A172 (cell line): ENCODE measurements at regions not wholly inside any gene's neighbourhood (a gene's known extent, or its start where the extent isn't known, plus 50 kb on each side); places are given as distances from the start of the nearest gene placed in this dataset.
A peak's percentile ranks its signal among the peaks of the same experiment; 100 is the strongest.
"Not testable (repeated sequence)": the region's sequence is repeated elsewhere in the genome, so short reads cannot be mapped to it uniquely, and the experiment has no call there.

Source experiments
- DNase-seq: peaks from one replicate; pipeline ENCODE4 v3.0.0-alpha.2; 2015; ENCODE audit warnings: low spot score

- no peak for DNase-seq
Observed at GRCh38 chr1:244758708-244759107, 76.8 kb upstream of the COX20 start.

GRCh38 chr1:244759158-244759557 is 76.3 kb upstream of the COX20 start:
- DNase-seq = no peak

GRCh38 chr1:244760471-244760870 is 75.0 kb upstream of the COX20 start:
- DNase-seq = no peak

GRCh38 chr1:244761279-244761678 is 74.2 kb upstream of the COX20 start:
- DNase-seq = peak; percentile 25

GRCh38 chr1:244762629-244763028 is 72.8 kb upstream of the COX20 start:
- DNase-seq = no peak

GRCh38 chr1:244768186-244768585 is 67.3 kb upstream of the COX20 start:
- no peak for DNase-seq

GRCh38 chr1:244768804-244769203 is 66.7 kb upstream of the COX20 start:
- no peak for DNase-seq

GRCh38 chr1:244770556-244770955 is 64.9 kb upstream of the COX20 start:
- DNase-seq = not testable (repeated sequence)

GRCh38 chr1:244773513-244773912 is 61.9 kb upstream of the COX20 start:
- no peak for DNase-seq

- not testable (repeated sequence) for DNase-seq
Observed at GRCh38 chr1:244776783-244777182, 58.7 kb upstream of the COX20 start.

- DNase-seq = peak; percentile 95
Observed at GRCh38 chr1:244778344-244778743, 57.1 kb upstream of the COX20 start.

GRCh38 chr1:244779410-244779809 is 56.0 kb upstream of the COX20 start:
- DNase-seq = peak; percentile 42

GRCh38 chr1:244780311-244780710 is 55.1 kb upstream of the COX20 start:
- no peak for DNase-seq

- DNase-seq = no peak
Observed at GRCh38 chr1:244782056-244782455, 53.4 kb upstream of the COX20 start.

- DNase-seq = no peak
Observed at GRCh38 chr1:244783138-244783537, 52.3 kb upstream of the COX20 start.
